Loucy (cell line): ENCODE measurements at regions not wholly inside any gene's neighbourhood (a gene's known extent, or its start where the extent isn't known, plus 50 kb on each side); places are given as distances from the start of the nearest gene placed in this dataset.

Source experiments
- EZH2phosphoT487 ChIP-seq: fragments of 200-600 bp; IDR thresholded peaks from 2 replicates; pipeline ENCODE4 v1.6.1; 2018; ENCODE audit warnings: antibody characterized with exemption, mild to moderate bottlenecking, moderate library complexity, borderline replicate concordance
- TF ChIP-seq, protein P1 (sequence below): fragments of 200-600 bp; sonication (generic); conservative IDR thresholded peaks from 2 replicates; pipeline ENCODE4 v1.5.1; 2014; ENCODE audit warnings: mild to moderate bottlenecking, antibody characterized with exemption, low read length

DNA sequence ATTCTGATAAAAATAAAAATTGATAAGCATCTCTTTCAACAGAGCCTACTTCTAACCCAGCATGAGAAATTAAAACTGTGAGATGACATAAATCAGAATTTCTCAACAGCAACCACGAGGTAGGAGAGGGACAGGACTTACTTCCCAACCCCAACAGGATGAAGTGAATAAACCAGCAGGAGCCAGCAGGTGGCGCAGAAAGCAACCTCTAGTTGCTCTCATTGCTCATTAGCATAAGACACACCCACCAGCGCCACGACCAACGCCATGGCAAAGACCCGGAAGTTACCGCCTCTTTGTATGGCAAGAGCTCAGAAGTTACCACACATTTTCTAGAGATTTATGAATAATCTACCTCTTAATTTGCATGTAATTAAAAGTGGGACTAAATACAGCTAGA lies 189.4 kb upstream of the CDH8 start:
- TF ChIP-seq, protein P1, sequence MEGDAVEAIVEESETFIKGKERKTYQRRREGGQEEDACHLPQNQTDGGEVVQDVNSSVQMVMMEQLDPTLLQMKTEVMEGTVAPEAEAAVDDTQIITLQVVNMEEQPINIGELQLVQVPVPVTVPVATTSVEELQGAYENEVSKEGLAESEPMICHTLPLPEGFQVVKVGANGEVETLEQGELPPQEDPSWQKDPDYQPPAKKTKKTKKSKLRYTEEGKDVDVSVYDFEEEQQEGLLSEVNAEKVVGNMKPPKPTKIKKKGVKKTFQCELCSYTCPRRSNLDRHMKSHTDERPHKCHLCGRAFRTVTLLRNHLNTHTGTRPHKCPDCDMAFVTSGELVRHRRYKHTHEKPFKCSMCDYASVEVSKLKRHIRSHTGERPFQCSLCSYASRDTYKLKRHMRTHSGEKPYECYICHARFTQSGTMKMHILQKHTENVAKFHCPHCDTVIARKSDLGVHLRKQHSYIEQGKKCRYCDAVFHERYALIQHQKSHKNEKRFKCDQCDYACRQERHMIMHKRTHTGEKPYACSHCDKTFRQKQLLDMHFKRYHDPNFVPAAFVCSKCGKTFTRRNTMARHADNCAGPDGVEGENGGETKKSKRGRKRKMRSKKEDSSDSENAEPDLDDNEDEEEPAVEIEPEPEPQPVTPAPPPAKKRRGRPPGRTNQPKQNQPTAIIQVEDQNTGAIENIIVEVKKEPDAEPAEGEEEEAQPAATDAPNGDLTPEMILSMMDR = peak; percentile 59
- TF ChIP-seq EZH2phosphoT487 = no peak
